Mucosa of rectum (tissue), 2 donors: ENCODE measurements at regions not wholly inside any gene's neighbourhood (a gene's known extent, or its start where the extent isn't known, plus 50 kb on each side); places are given as distances from the start of the nearest gene placed in this dataset.

Experiments used
- H3K27ac ChIP-seq, 2 donors: one replicate each; pipeline ENCODE4 v1.7.0; 2013; ENCODE audit warnings: inconsistent platforms in 2 of 2, low read depth in 2 of 2, low read length in 2 of 2
- H3K27me3 ChIP-seq, 2 donors: one replicate each; pipeline ENCODE4 v1.7.0; 2013; ENCODE audit warnings: low read length in 2 of 2; ENCODE audit not compliant: control insufficient read depth in 2 of 2, insufficient read depth in 2 of 2
- H3K36me3 ChIP-seq, 2 donors: one replicate each; pipeline ENCODE4 v1.7.0; 2013; ENCODE audit warnings: low read length in 2 of 2; ENCODE audit not compliant: control insufficient read depth in 2 of 2, insufficient read depth in 2 of 2
- H3K4me1 ChIP-seq, 2 donors: one replicate each; pipeline ENCODE4 v1.7.0; 2013; ENCODE audit warnings: low read length in 2 of 2, mild to moderate bottlenecking in 1 of 2; ENCODE audit not compliant: control insufficient read depth in 2 of 2, insufficient read depth in 2 of 2
- H3K4me3 ChIP-seq, 2 donors: one replicate each; pipeline ENCODE4 v1.7.0; 2013; ENCODE audit warnings: low read length in 2 of 2
- H3K9ac ChIP-seq, 2 donors: one replicate each; pipeline ENCODE4 v1.7.0; 2013; ENCODE audit warnings: low read length in 2 of 2, low read depth in 1 of 2, mild to moderate bottlenecking in 1 of 2
- H3K9me3 ChIP-seq, 2 donors: one replicate each; pipeline ENCODE4 v1.7.0; 2013; ENCODE audit warnings: low read length in 2 of 2; ENCODE audit not compliant: control insufficient read depth in 2 of 2
- donor health status: healthy.
- donor health status: Normal muscosa, but diverticular disease.

GRCh38 chr5:126070481-126070880 is 352.7 kb upstream of the GRAMD2B start:
- H3K9me3 ChIP-seq, result no peaks in the 10 kb centered on the region
- H3K27me3 ChIP-seq, result no peaks in the 10 kb centered on the region
- no peaks in the 10 kb centered on the region for H3K36me3 ChIP-seq
- no peak overlapping the region for H3K4me3 ChIP-seq
- H3K4me1 ChIP-seq, result no peaks in the 10 kb centered on the region
- no peak overlapping the region for H3K27ac ChIP-seq
- no peak overlapping the region for H3K9ac ChIP-seq

GRCh38 chr5:126074538-126074937 is 348.7 kb upstream of the GRAMD2B start:
- Histone ChIP-seq H3K36me3 (no peaks in the 10 kb centered on the region), H3K27ac (no peak overlapping the region), H3K4me3 (no peak overlapping the region), H3K9ac (no peak overlapping the region), H3K9me3 (no peaks in the 10 kb centered on the region), H3K4me1 (no peaks in the 10 kb centered on the region), H3K27me3 (no peaks in the 10 kb centered on the region)

- Histone ChIP-seq H3K36me3 (no peaks in the 10 kb centered on the region), H3K4me1 (no peaks in the 10 kb centered on the region), H3K27me3 (no peaks in the 10 kb centered on the region), H3K9me3 (no peaks in the 10 kb centered on the region), H3K4me3 (no peak overlapping the region), H3K9ac (no peak overlapping the region), H3K27ac (no peak overlapping the region)
Measured at GRCh38 chr5:126079266-126079665, 343.9 kb upstream of the GRAMD2B start.

- Histone ChIP-seq H3K27me3 (no peaks in the 10 kb centered on the region), H3K36me3 (no peaks in the 10 kb centered on the region), H3K27ac (no peak overlapping the region), H3K9me3 (no peaks in the 10 kb centered on the region), H3K4me1 (no peaks in the 10 kb centered on the region), H3K4me3 (no peak overlapping the region), H3K9ac (no peak overlapping the region)
Measured at GRCh38 chr5:126081209-126081608, 342.0 kb upstream of the GRAMD2B start.

GRCh38 chr5:126093041-126093440 is 330.2 kb upstream of the GRAMD2B start:
- H3K9ac ChIP-seq, result no peak overlapping the region
- H3K4me1 ChIP-seq, result no peaks in the 10 kb centered on the region
- no peaks in the 10 kb centered on the region for H3K27me3 ChIP-seq
- no peaks in the 10 kb centered on the region for H3K9me3 ChIP-seq
- no peaks in the 10 kb centered on the region for H3K36me3 ChIP-seq
- no peak overlapping the region for H3K27ac ChIP-seq
- no peak overlapping the region for H3K4me3 ChIP-seq

GRCh38 chr5:126093718-126094117 is 329.5 kb upstream of the GRAMD2B start:
- Histone ChIP-seq H3K27me3 (no peaks in the 10 kb centered on the region), H3K4me3 (no peak overlapping the region), H3K9me3 (no peaks in the 10 kb centered on the region), H3K27ac (no peak overlapping the region), H3K9ac (no peak overlapping the region), H3K4me1 (no peaks in the 10 kb centered on the region), H3K36me3 (no peaks in the 10 kb centered on the region)

- Histone ChIP-seq H3K27ac (no peak overlapping the region), H3K4me3 (no peak overlapping the region)
Measured at GRCh38 chr5:126094991-126095390, 328.2 kb upstream of the GRAMD2B start.

GRCh38 chr5:126096442-126097006 is 326.7 kb upstream of the GRAMD2B start:
- no peak overlapping the region for H3K27ac ChIP-seq
- H3K9me3 ChIP-seq, result no peaks in the 10 kb centered on the region
- no peaks in the 10 kb centered on the region for H3K36me3 ChIP-seq
- no peaks in the 10 kb centered on the region for H3K27me3 ChIP-seq
- no peaks in the 10 kb centered on the region for H3K4me1 ChIP-seq
- no peak overlapping the region for H3K9ac ChIP-seq
- no peak overlapping the region for H3K4me3 ChIP-seq

More at GRCh38 chr5:126094991-126095390, 328.2 kb upstream of the GRAMD2B start:
- Histone ChIP-seq H3K9ac (no peak overlapping the region), H3K9me3 (no peaks in the 10 kb centered on the region), H3K27me3 (no peaks in the 10 kb centered on the region), H3K36me3 (no peaks in the 10 kb centered on the region), H3K4me1 (no peaks in the 10 kb centered on the region)

GRCh38 chr5:126097876-126098275 is 325.3 kb upstream of the GRAMD2B start:
- no peak overlapping the region for H3K27ac ChIP-seq
- H3K4me3 ChIP-seq, result no peak overlapping the region
- no peaks in the 10 kb centered on the region for H3K27me3 ChIP-seq
- H3K36me3 ChIP-seq, result no peaks in the 10 kb centered on the region
- H3K9ac ChIP-seq, result no peak overlapping the region
- H3K4me1 ChIP-seq, result no peaks in the 10 kb centered on the region
- H3K9me3 ChIP-seq, result no peaks in the 10 kb centered on the region

- Histone ChIP-seq H3K4me3 (no peak overlapping the region), H3K27ac (no peak overlapping the region)
Measured at GRCh38 chr5:126098330-126099017, 324.7 kb upstream of the GRAMD2B start.

More at GRCh38 chr5:126098330-126099017, 324.7 kb upstream of the GRAMD2B start:
- Histone ChIP-seq H3K36me3 (no peaks in the 10 kb centered on the region), H3K4me1 (no peaks in the 10 kb centered on the region), H3K27me3 (no peaks in the 10 kb centered on the region), H3K9me3 (no peaks in the 10 kb centered on the region), H3K9ac (no peak overlapping the region)
